GM12878 (cell line): ENCODE measurements at regions not wholly inside any gene's neighbourhood (a gene's known extent, or its start where the extent isn't known, plus 50 kb on each side); places are given as distances from the start of the nearest gene placed in this dataset.

Experiments
- ATAC-seq: fragments of 200-7000 bp; cut with Tn5 transposase; 3 replicates; pipeline ENCODE4 v1.9.1; 2020; ENCODE audit warnings: mild to moderate bottlenecking, moderate library complexity
- BruUV-seq: library from RNA; stranded (reverse); fragments of 400-500 nt; replicated peaks from 2 replicates; lab custom pipeline; 2021; lab: Mats Ljungman, UMichigan
- CTCF ChIA-PET: fragments of 300-600 bp; sonication (Branson Sonifier 250); formaldehyde crosslinking; extraction: SDS; loops from one replicate; lab custom pipeline; 2021; ENCODE audit warnings: inconsistent platforms; lab: Yijun Ruan, JAX
- POLR2A ChIA-PET: fragments of 350-600 bp; formaldehyde crosslinking; extraction: SDS; loops from one replicate; lab custom pipeline; 2021; ENCODE audit warnings: inconsistent platforms; lab: Charles Lee
- RAD21 ChIA-PET: fragments of 300-600 bp; sonication (Branson Sonifier 250); formaldehyde crosslinking; loops from one replicate; lab custom pipeline; 2023; ENCODE audit warnings: antibody characterized with exemption; ENCODE audit not compliant: unreplicated experiment; lab: Charles Lee
- SMC1A ChIA-PET: fragments of 300-600 bp; sonication (Branson Sonifier 250); formaldehyde crosslinking; loops from one replicate; lab custom pipeline; 2023; ENCODE audit not compliant: unreplicated experiment, uncharacterized antibody; lab: Charles Lee
- DNase-seq: peaks from one replicate; pipeline ENCODE4 v3.0.0-alpha.2; 2011; ENCODE audit warnings: low read depth, low spot score
- FAIRE-seq: peaks from 3 replicates; lab custom pipeline; 2011; peaks lifted over from hg19 to GRCh38; lab: Jason Lieb, UNC
- H2AFZ ChIP-seq: 2 replicates; pipeline ENCODE4 v1.6.0; 2011; ENCODE audit warnings: low read depth, low read length, control low read depth; ENCODE audit not compliant: control insufficient read depth
- H3K27ac ChIP-seq: 2 replicates; pipeline ENCODE4 v1.5.1; 2011; ENCODE audit warnings: control low read depth; ENCODE audit not compliant: control insufficient read depth, insufficient read depth
- H3K27me3 ChIP-seq, 2 experiments: replicated peaks in 1 of 2; 2 replicates each; pipeline versions ENCODE4 v1.6.0 to v1.6.1; 2011; ENCODE audit warnings: low read length in 1 of 2; ENCODE audit not compliant: control insufficient read depth in 2 of 2, insufficient read depth in 2 of 2
- H3K36me3 ChIP-seq, 2 experiments: 2 replicates each; pipeline ENCODE4 v1.5.1; 2011; ENCODE audit warnings: low read length in 1 of 2; ENCODE audit not compliant: control insufficient read depth in 2 of 2, insufficient read depth in 2 of 2
- H3K4me1 ChIP-seq: 2 replicates; pipeline ENCODE4 v1.6.1; 2011; ENCODE audit warnings: mild to moderate bottlenecking, low read length, moderate library complexity, mixed read lengths; ENCODE audit not compliant: control insufficient read depth, insufficient read depth
- H3K4me2 ChIP-seq: 2 replicates; pipeline ENCODE4 v1.6.0; 2011; ENCODE audit warnings: control low read depth; ENCODE audit not compliant: control insufficient read depth, insufficient read depth
- H3K4me3 ChIP-seq: fragments of 200-600 bp; sonication (generic); 2 replicates; pipeline ENCODE4 v1.5.1; 2016
- H3K79me2 ChIP-seq: 2 replicates; pipeline ENCODE4 v1.6.0; 2011; ENCODE audit warnings: low read length; ENCODE audit not compliant: control insufficient read depth, insufficient read depth
- H3K9ac ChIP-seq: 2 replicates; pipeline ENCODE4 v1.8.0; 2011; ENCODE audit warnings: low read length, control low read depth, mixed read lengths; ENCODE audit not compliant: control insufficient read depth, insufficient read depth
- H3K9me3 ChIP-seq: replicated peaks from 3 replicates; pipeline ENCODE4 v1.5.1; 2011; ENCODE audit warnings: mild to moderate bottlenecking, low read length; ENCODE audit not compliant: control insufficient read depth, insufficient read depth
- H4K20me1 ChIP-seq: 2 replicates; pipeline ENCODE4 v1.6.0; 2011; ENCODE audit not compliant: control insufficient read depth, insufficient read depth
- BCLAF1 ChIP-seq: fragments of 450-650 bp; IDR thresholded peaks from 2 replicates; pipeline ENCODE4 v1.6.1; 2017; ENCODE audit warnings: antibody characterized with exemption, mild to moderate bottlenecking, moderate library complexity
- ETV6 ChIP-seq, 2 experiments: fragments of 450-650 bp in 1 of 2; IDR thresholded peaks in 1 of 2; conservative IDR thresholded peaks in 1 of 2; 2 replicates each; pipeline ENCODE4 v1.6.1; 2014; ENCODE audit warnings: antibody characterized with exemption in 1 of 2, borderline replicate concordance in 1 of 2, low read depth in 1 of 2, mild to moderate bottlenecking in 1 of 2, moderate library complexity in 1 of 2
- IRF4 ChIP-seq: IDR thresholded peaks from 2 replicates; pipeline ENCODE4 v1.6.1; 2011; ENCODE audit warnings: low read depth, low read length
- SREBF1 ChIP-seq: IDR thresholded peaks from 2 replicates; pipeline ENCODE4 v1.6.1; 2012; ENCODE audit warnings: mild to moderate bottlenecking, low read length
- YY1 ChIP-seq: IDR thresholded peaks from 2 replicates; pipeline ENCODE4 v1.6.1; 2011; ENCODE audit warnings: low read depth, mild to moderate bottlenecking, low read length
- ZNF217 ChIP-seq: fragments of 450-650 bp; IDR thresholded peaks from 2 replicates; pipeline ENCODE4 v1.6.1; 2017; ENCODE audit warnings: antibody characterized with exemption, mild to moderate bottlenecking
- WGBS: methylation state at CpG from one replicate; pipeline ENCODE4 v1.1.6; 2016; ENCODE audit warnings: low lambda C conversion rate; ENCODE audit not compliant: insufficient replicate concordance, insufficient coverage; ENCODE audit errors: missing lambda C conversion rate; 5-methylcytosine and 5-hydroxymethylcytosine counted together
- in situ Hi-C: fragments of 300-500 bp; cut with MboI; formaldehyde crosslinking; loops from 9 replicates; pipeline ENCODE4 v1.14.3; 2018; ENCODE audit warnings: mixed read lengths
- intact Hi-C: fragments of 100-400 bp; cut with micrococcal nuclease; formaldehyde crosslinking; loops from one replicate; pipeline ENCODE4 v1.14.2; 2022; ENCODE audit not compliant: unreplicated experiment
- TF ChIP-seq, protein P1 (sequence below): fragments of 450-650 bp; IDR thresholded peaks from 2 replicates; pipeline ENCODE4 v1.6.1; 2017; ENCODE audit warnings: mild to moderate bottlenecking
- TF ChIP-seq, protein P2 (sequence below): fragments of 450-650 bp; IDR thresholded peaks from 2 replicates; pipeline ENCODE4 v1.6.1; 2014; ENCODE audit warnings: mild to moderate bottlenecking
- TF ChIP-seq, protein P3 (sequence below): fragments of 450-650 bp; formaldehyde crosslinking; IDR thresholded peaks from 2 replicates; pipeline ENCODE4 v1.5.0; 2022; ENCODE audit warnings: mild to moderate bottlenecking, missing genetic modification characterization

DNA sequence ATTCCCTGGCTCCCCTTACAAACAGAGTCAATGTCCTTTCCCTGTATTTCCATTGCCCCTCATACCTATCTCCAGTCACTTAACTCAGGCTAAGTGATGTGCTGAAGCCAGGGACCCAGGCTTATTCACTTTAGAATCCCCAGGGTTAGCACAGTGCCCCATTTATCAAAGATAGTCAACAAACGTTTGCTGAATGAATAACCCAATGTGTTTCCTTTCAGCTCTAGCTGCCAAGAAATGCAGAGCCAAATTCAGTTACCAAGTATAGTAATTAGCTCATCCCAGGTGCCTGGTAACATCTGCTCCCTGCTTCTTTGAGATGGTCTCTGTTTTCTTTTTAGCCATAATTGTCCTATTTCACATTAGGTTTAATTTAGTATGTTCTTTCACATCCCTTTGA lies 189.5 kb downstream of the PHLDA1 start:
- RAD21 ChIA-PET: no interaction called here
- DNase-seq: no peak
- H3K27ac ChIP-seq: no peak overlapping the region
- TF ChIP-seq YY1: no peak
- TF ChIP-seq ZNF217: no peak
- TF ChIP-seq, protein P1, sequence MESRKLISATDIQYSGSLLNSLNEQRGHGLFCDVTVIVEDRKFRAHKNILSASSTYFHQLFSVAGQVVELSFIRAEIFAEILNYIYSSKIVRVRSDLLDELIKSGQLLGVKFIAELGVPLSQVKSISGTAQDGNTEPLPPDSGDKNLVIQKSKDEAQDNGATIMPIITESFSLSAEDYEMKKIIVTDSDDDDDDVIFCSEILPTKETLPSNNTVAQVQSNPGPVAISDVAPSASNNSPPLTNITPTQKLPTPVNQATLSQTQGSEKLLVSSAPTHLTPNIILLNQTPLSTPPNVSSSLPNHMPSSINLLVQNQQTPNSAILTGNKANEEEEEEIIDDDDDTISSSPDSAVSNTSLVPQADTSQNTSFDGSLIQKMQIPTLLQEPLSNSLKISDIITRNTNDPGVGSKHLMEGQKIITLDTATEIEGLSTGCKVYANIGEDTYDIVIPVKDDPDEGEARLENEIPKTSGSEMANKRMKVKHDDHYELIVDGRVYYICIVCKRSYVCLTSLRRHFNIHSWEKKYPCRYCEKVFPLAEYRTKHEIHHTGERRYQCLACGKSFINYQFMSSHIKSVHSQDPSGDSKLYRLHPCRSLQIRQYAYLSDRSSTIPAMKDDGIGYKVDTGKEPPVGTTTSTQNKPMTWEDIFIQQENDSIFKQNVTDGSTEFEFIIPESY: no peak
- TF ChIP-seq ETV6 (conservative IDR thresholded peaks at IDR 0.05 in 1 of 2, IDR thresholded peaks at IDR 0.05 in 1 of 2; ENCODE audit: borderline replicate concordance in 1 of 2, low read depth in 1 of 2): no peak
- TF ChIP-seq BCLAF1: no peak
- no peak for TF ChIP-seq IRF4
- TF ChIP-seq, protein P2, sequence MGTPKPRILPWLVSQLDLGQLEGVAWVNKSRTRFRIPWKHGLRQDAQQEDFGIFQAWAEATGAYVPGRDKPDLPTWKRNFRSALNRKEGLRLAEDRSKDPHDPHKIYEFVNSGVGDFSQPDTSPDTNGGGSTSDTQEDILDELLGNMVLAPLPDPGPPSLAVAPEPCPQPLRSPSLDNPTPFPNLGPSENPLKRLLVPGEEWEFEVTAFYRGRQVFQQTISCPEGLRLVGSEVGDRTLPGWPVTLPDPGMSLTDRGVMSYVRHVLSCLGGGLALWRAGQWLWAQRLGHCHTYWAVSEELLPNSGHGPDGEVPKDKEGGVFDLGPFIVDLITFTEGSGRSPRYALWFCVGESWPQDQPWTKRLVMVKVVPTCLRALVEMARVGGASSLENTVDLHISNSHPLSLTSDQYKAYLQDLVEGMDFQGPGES: no peak
- TF ChIP-seq, protein P3, sequence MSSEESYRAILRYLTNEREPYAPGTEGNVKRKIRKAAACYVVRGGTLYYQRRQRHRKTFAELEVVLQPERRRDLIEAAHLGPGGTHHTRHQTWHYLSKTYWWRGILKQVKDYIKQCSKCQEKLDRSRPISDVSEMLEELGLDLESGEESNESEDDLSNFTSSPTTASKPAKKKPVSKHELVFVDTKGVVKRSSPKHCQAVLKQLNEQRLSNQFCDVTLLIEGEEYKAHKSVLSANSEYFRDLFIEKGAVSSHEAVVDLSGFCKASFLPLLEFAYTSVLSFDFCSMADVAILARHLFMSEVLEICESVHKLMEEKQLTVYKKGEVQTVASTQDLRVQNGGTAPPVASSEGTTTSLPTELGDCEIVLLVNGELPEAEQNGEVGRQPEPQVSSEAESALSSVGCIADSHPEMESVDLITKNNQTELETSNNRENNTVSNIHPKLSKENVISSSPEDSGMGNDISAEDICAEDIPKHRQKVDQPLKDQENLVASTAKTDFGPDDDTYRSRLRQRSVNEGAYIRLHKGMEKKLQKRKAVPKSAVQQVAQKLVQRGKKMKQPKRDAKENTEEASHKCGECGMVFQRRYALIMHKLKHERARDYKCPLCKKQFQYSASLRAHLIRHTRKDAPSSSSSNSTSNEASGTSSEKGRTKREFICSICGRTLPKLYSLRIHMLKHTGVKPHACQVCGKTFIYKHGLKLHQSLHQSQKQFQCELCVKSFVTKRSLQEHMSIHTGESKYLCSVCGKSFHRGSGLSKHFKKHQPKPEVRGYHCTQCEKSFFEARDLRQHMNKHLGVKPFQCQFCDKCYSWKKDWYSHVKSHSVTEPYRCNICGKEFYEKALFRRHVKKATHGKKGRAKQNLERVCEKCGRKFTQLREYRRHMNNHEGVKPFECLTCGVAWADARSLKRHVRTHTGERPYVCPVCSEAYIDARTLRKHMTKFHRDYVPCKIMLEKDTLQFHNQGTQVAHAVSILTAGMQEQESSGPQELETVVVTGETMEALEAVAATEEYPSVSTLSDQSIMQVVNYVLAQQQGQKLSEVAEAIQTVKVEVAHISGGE: no peak
- TF ChIP-seq SREBF1: no peak
- TF ChIP-seq, all 136 proteins: peak for 0
- Histone ChIP-seq H3K27me3 (no peaks in the 10 kb centered on the region), H3K4me3 (no peak overlapping the region), H3K79me2 (no peaks in the 10 kb centered on the region), H4K20me1 (no peaks in the 10 kb centered on the region), H3K9ac (no peak overlapping the region), H3K4me1 (no peaks in the 10 kb centered on the region), H2AFZ (no peak overlapping the region), H3K4me2 (no peak overlapping the region), H3K36me3 (no peaks in the 10 kb centered on the region), H3K9me3 (no peaks in the 10 kb centered on the region)
- SMC1A ChIA-PET: interaction anchor here (0.5 to 1.3 kb wide), 4 partner anchors 13 to 311 kb away, joined by 3 to 6 read pairs (median 4); no protein-coding TSS in a partner anchor
- intact Hi-C loops (no loop called here), in situ Hi-C loops (no loop called here)
- CTCF ChIA-PET: interaction anchor here (0.9 to 1.8 kb wide), 2 partner anchors 18 to 190 kb away, joined by 3 to 5 read pairs; partner anchors contain the start of gene PHLDA1
- POLR2A ChIA-PET: no interaction called here
- ATAC-seq (no peak), FAIRE-seq (no peak)
- BruUV-seq: no TSS peak
- WGBS: 0% methylated on average over 1 of the region's 1 CpG
